Ovary (tissue), 3 donors: ENCODE measurements at regions not wholly inside any gene's neighbourhood (a gene's known extent, or its start where the extent isn't known, plus 50 kb on each side); places are given as distances from the start of the nearest gene placed in this dataset.

ENCODE experiments used
- CTCF ChIP-seq, 3 donors: fragments of 450-650 bp in 2 of 3; fragments of 200-600 bp in 1 of 3; IDR thresholded peaks; one replicate each; pipeline versions ENCODE4 v1.5.1 to v1.8.0; 2016 to 2022; ENCODE audit warnings: antibody characterized with exemption in 3 of 3, mild to moderate bottlenecking in 1 of 3
- EP300 ChIP-seq: sonication (generic); formaldehyde crosslinking; IDR thresholded peaks from one replicate; pipeline ENCODE4 v1.6.1; 2017; ENCODE audit warnings: antibody characterized with exemption
- POLR2A ChIP-seq: fragments of 450-650 bp; IDR thresholded peaks from one replicate; pipeline ENCODE4 v1.6.1; 2017; ENCODE audit warnings: antibody characterized with exemption, mild to moderate bottlenecking, moderate library complexity
- donor health status: DM: no; HTN: no; CAD: no.

GRCh38 chrX:131910586-131910985, 112.5 kb upstream of the STK26 start:
- TF ChIP-seq POLR2A (no peak), CTCF (IDR thresholded peaks at IDR 0.05) (no peak), EP300 (no peak)
